Transverse colon (tissue), 4 donors: ENCODE measurements at regions not wholly inside any gene's neighbourhood (a gene's known extent, or its start where the extent isn't known, plus 50 kb on each side); places are given as distances from the start of the nearest gene placed in this dataset.

ENCODE experiments used
- POLR2A ChIP-seq: fragments of 450-650 bp; IDR thresholded peaks from one replicate; pipeline ENCODE4 v1.6.1; 2016; ENCODE audit warnings: antibody characterized with exemption, mild to moderate bottlenecking, moderate library complexity
- POLR2AphosphoS5 ChIP-seq, 3 donors: sonication (generic); formaldehyde crosslinking; IDR thresholded peaks; one replicate each; pipeline ENCODE4 v1.6.1; 2016; ENCODE audit warnings: antibody characterized with exemption in 3 of 3
- TF ChIP-seq, protein P1 (sequence below), 5 experiments: fragments of 200-600 bp in 3 of 5; fragments of 450-650 bp in 2 of 5; sonication (generic) in 3 of 5; IDR thresholded peaks; 1 replicate in 2 of 5; 2 replicates in 3 of 5; pipeline ENCODE4 v1.5.1; 2016 to 2017; ENCODE audit warnings: antibody characterized with exemption in 5 of 5, inconsistent platforms in 3 of 5, mild to moderate bottlenecking in 2 of 5, moderate library complexity in 1 of 5

DNA sequence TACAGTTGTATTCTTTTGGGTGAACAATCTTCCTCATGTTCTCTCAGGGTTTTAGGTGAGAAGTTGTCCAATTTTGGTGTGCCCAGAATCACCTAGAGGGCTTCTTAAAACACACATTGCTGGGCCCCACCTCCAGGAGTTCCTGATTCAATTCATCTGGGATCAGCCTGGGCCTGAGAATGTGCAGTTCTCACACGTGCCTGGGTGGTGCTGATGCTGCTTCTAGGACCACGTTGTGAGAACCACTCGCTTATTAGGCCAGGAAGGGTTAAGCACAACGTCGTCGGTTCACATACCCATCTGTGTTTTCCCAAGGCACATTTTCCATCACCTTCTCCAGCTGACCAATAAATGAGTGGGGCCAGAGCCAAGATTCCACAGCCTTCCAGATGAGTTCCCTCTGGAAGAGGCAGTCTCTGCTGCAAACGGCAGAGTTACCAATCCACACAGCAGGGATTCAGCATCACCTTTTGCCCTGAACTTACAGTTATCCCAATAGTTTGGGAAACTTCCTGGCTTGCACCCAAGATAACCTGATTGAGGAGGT lies 277.7 kb upstream of the HNRNPA3 start:
- TF ChIP-seq POLR2A = no peak
- TF ChIP-seq, protein P1, sequence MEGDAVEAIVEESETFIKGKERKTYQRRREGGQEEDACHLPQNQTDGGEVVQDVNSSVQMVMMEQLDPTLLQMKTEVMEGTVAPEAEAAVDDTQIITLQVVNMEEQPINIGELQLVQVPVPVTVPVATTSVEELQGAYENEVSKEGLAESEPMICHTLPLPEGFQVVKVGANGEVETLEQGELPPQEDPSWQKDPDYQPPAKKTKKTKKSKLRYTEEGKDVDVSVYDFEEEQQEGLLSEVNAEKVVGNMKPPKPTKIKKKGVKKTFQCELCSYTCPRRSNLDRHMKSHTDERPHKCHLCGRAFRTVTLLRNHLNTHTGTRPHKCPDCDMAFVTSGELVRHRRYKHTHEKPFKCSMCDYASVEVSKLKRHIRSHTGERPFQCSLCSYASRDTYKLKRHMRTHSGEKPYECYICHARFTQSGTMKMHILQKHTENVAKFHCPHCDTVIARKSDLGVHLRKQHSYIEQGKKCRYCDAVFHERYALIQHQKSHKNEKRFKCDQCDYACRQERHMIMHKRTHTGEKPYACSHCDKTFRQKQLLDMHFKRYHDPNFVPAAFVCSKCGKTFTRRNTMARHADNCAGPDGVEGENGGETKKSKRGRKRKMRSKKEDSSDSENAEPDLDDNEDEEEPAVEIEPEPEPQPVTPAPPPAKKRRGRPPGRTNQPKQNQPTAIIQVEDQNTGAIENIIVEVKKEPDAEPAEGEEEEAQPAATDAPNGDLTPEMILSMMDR (IDR thresholded peaks at IDR 0.05) = no peak
- no peak for TF ChIP-seq POLR2AphosphoS5 (IDR thresholded peaks at IDR 0.05)
